Calu3 (cell line): ENCODE measurements at regions not wholly inside any gene's neighbourhood (a gene's known extent, or its start where the extent isn't known, plus 50 kb on each side); places are given as distances from the start of the nearest gene placed in this dataset.

Experiments used
- BruUV-seq: library from RNA; stranded (reverse); fragments of 400-500 nt; replicated peaks from 2 replicates; lab custom pipeline; 2021; lab: Mats Ljungman, UMichigan
- CTCF ChIA-PET: fragments of 300-600 bp; sonication (Branson Sonifier 250); formaldehyde crosslinking; loops from one replicate; lab custom pipeline; 2022; ENCODE audit warnings: antibody characterized with exemption; lab: Charles Lee
- DNase-seq: peaks from one replicate; pipeline ENCODE4 v3.0.0; 2022
- H3K27ac Mint-ChIP-seq: one replicate; pipeline ENCODE4 v1.8.0; 2022; ENCODE audit warnings: mixed read lengths; ENCODE audit not compliant: unreplicated experiment
- H3K27me3 Mint-ChIP-seq: one replicate; pipeline ENCODE4 v1.8.0; 2022; ENCODE audit warnings: mixed read lengths; ENCODE audit not compliant: unreplicated experiment
- H3K36me3 Mint-ChIP-seq: one replicate; pipeline ENCODE4 v1.8.0; 2022; ENCODE audit warnings: mild to moderate bottlenecking, moderate library complexity, mixed read lengths; ENCODE audit not compliant: insufficient read depth, unreplicated experiment
- H3K4me1 Mint-ChIP-seq: one replicate; pipeline ENCODE4 v1.8.0; 2022; ENCODE audit warnings: mild to moderate bottlenecking, low read depth, mixed read lengths; ENCODE audit not compliant: unreplicated experiment
- H3K4me3 Mint-ChIP-seq: one replicate; pipeline ENCODE4 v1.8.0; 2022; ENCODE audit warnings: mild to moderate bottlenecking, low read depth, moderate library complexity, mixed read lengths; ENCODE audit not compliant: unreplicated experiment
- H3K9me3 Mint-ChIP-seq: one replicate; pipeline ENCODE4 v1.8.0; 2022; ENCODE audit warnings: low read depth, mixed read lengths; ENCODE audit not compliant: unreplicated experiment
- intact Hi-C: fragments of 100-400 bp; cut with micrococcal nuclease; formaldehyde crosslinking; loops from one replicate; pipeline ENCODE4 v1.10.0; 2022; ENCODE audit not compliant: unreplicated experiment
- TF ChIP-seq, protein P1 (sequence below): fragments of 200-600 bp; IDR thresholded peaks from one replicate; pipeline ENCODE4 v1.8.0; 2022; ENCODE audit warnings: antibody characterized with exemption; ENCODE audit not compliant: unreplicated experiment

DNA sequence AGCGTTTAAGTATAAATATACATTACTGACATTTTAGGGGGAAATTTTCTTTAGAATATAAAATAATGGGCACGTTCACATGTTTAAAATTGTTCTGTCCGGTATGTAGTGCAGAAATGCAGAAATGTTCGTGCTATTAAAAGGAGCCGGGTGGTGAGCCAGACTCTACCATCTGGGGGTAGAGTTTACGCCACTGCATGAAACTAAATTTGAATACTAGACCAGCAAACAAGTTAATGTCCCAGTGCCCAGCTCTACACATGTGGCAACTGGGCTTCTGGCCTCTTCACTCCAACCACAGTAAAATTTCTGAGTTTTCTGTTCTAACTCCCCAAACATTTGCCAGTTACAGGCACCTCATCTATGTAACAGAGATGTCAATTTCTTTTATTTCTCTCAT lies 1453.3 kb upstream of the TENM3 start:
- no peak overlapping the region for H3K27ac Mint-ChIP-seq
- no peaks in the 10 kb centered on the region for H3K27me3 Mint-ChIP-seq
- intact Hi-C loops: no loop called here
- no peaks in the 10 kb centered on the region for H3K9me3 Mint-ChIP-seq
- H3K4me1 Mint-ChIP-seq: no peaks in the 10 kb centered on the region
- H3K4me3 Mint-ChIP-seq: no peak overlapping the region
- DNase-seq: no peak
- CTCF ChIA-PET: no interaction called here
- BruUV-seq: no TSS peak
- H3K36me3 Mint-ChIP-seq: no peaks in the 10 kb centered on the region
- TF ChIP-seq, protein P1, sequence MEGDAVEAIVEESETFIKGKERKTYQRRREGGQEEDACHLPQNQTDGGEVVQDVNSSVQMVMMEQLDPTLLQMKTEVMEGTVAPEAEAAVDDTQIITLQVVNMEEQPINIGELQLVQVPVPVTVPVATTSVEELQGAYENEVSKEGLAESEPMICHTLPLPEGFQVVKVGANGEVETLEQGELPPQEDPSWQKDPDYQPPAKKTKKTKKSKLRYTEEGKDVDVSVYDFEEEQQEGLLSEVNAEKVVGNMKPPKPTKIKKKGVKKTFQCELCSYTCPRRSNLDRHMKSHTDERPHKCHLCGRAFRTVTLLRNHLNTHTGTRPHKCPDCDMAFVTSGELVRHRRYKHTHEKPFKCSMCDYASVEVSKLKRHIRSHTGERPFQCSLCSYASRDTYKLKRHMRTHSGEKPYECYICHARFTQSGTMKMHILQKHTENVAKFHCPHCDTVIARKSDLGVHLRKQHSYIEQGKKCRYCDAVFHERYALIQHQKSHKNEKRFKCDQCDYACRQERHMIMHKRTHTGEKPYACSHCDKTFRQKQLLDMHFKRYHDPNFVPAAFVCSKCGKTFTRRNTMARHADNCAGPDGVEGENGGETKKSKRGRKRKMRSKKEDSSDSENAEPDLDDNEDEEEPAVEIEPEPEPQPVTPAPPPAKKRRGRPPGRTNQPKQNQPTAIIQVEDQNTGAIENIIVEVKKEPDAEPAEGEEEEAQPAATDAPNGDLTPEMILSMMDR: no peak

DNA sequence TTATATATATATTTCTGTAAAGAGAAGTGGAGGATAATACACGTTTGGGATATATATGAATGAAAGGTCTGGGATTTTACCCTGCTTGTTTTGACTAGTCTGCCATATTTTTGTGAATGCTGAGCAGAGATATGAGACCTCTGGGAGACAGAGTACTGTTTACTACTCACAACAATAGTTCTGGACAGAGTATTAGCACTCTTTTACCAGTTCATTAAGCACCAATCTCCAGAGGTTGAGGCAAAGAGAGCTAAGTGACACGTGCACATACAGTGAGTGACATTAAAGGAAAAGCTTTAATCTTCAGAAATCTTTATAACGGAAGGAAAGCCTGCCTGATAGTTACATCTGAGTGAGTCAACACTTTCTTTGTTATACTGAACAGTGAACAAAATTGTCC lies 1452.7 kb upstream of the TENM3 start:
- Mint-ChIP-seq H3K4me3 (no peak overlapping the region), H3K9me3 (no peaks in the 10 kb centered on the region), H3K36me3 (no peaks in the 10 kb centered on the region), H3K27ac (no peak overlapping the region), H3K27me3 (no peaks in the 10 kb centered on the region), H3K4me1 (no peaks in the 10 kb centered on the region)
- no peak for DNase-seq
- intact Hi-C loops: no loop called here
- TF ChIP-seq, protein P1: no peak
- BruUV-seq: no TSS peak
- CTCF ChIA-PET: no interaction called here

DNA sequence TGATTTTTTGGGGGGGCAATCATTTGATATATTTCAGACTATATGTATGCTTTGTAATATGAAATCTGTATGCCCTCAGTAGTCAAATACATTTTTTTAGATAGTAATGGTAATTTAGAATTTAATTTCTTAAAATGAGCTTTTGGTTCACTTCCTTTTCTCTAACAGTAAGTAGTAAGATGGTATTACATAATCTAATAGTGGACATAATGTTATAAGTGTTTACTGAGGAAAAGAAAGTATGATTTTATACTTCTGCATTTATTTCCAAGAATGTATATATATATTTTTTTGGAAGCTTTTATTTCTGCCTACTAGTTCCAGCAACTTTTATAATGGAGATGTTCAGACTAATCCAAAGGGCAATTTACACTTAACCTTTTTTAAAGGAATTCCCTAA lies 1450.7 kb upstream of the TENM3 start:
- TF ChIP-seq, protein P1: no peak
- H3K4me3 Mint-ChIP-seq: no peak overlapping the region
- no peak for DNase-seq
- intact Hi-C loops: no loop called here
- H3K9me3 Mint-ChIP-seq: no peaks in the 10 kb centered on the region
- CTCF ChIA-PET: interaction anchor here (0.6 kb wide), 1 partner anchor 43 kb away, joined by 4 read pairs; no protein-coding TSS in a partner anchor
- H3K36me3 Mint-ChIP-seq: no peaks in the 10 kb centered on the region
- BruUV-seq: no TSS peak
- H3K27ac Mint-ChIP-seq: no peak overlapping the region
- no peaks in the 10 kb centered on the region for H3K4me1 Mint-ChIP-seq
- no peaks in the 10 kb centered on the region for H3K27me3 Mint-ChIP-seq

DNA sequence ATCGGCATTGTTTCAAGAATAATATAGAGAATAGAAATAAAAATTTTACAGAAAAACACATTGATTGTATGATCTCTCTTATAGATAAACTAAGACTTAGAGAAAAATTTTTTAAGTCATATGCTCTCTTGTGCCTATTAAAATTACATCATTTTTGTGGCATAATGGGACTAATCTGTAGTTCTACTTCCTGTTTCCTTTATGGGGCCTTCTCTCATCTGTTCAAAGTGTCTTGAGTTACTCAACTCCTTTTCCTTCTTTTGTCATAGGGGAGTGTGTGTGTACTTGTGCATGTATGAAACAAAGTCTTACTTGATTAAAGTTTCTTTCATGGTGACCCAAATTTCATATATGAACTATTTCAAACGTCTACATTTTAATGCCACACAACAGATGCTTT lies 1448.9 kb upstream of the TENM3 start:
- no peak overlapping the region for H3K4me3 Mint-ChIP-seq
- DNase-seq: no peak
- CTCF ChIA-PET: no interaction called here
- H3K4me1 Mint-ChIP-seq: no peaks in the 10 kb centered on the region
- no peaks in the 10 kb centered on the region for H3K36me3 Mint-ChIP-seq
- TF ChIP-seq, protein P1: no peak
- H3K27me3 Mint-ChIP-seq: no peaks in the 10 kb centered on the region
- H3K27ac Mint-ChIP-seq: no peak overlapping the region
- BruUV-seq: no TSS peak
- intact Hi-C loops: no loop called here
- no peaks in the 10 kb centered on the region for H3K9me3 Mint-ChIP-seq
